Cardiac fibroblast (primary cell): ENCODE measurements at regions not wholly inside any gene's neighbourhood (a gene's known extent, or its start where the extent isn't known, plus 50 kb on each side); places are given as distances from the start of the nearest gene placed in this dataset.

ENCODE experiments used
- DNase-seq, 2 donors: peaks; one replicate each; pipeline versions ENCODE4 v3.0.0 to v3.0.0-alpha.2; 2010; ENCODE audit warnings: low read depth in 2 of 2
- H3K4me3 ChIP-seq, 2 donors: replicated peaks in 1 of 2; 1 replicate in 1 of 2; 2 replicates in 1 of 2; pipeline ENCODE4 v1.5.1; 2011; ENCODE audit warnings: low read depth in 2 of 2, low read length in 2 of 2, mild to moderate bottlenecking in 2 of 2, moderate library complexity in 1 of 2
- CTCF ChIP-seq: IDR thresholded peaks from one replicate; pipeline ENCODE4 v1.5.1; 2011; ENCODE audit warnings: low read depth, mild to moderate bottlenecking, low read length, inconsistent platforms

GRCh38 chr15:47552978-47553608 lies 164.2 kb upstream of the SEMA6D start:
- H3K4me3 ChIP-seq = no peak overlapping the region
- DNase-seq = no peak
- TF ChIP-seq CTCF = no peak

- no peak overlapping the region for H3K4me3 ChIP-seq
- no peak for DNase-seq
- no peak for TF ChIP-seq CTCF
Observed at GRCh38 chr15:47553947-47554346, 163.4 kb upstream of the SEMA6D start.

- no peak for DNase-seq
- H3K4me3 ChIP-seq = no peak overlapping the region
- TF ChIP-seq CTCF = no peak
Observed at GRCh38 chr15:47561102-47561501, 156.2 kb upstream of the SEMA6D start.

GRCh38 chr15:47565949-47566348 lies 151.4 kb upstream of the SEMA6D start:
- H3K4me3 ChIP-seq = no peak overlapping the region
- TF ChIP-seq CTCF = no peak
- no peak for DNase-seq

- TF ChIP-seq CTCF = no peak
- DNase-seq = no peak
- H3K4me3 ChIP-seq = no peak overlapping the region
Observed at GRCh38 chr15:47566610-47567009, 150.7 kb upstream of the SEMA6D start.

GRCh38 chr15:47568030-47568429 lies 149.3 kb upstream of the SEMA6D start:
- no peak for DNase-seq
- H3K4me3 ChIP-seq = no peak overlapping the region
- TF ChIP-seq CTCF = no peak

GRCh38 chr15:47570044-47570443 lies 147.3 kb upstream of the SEMA6D start:
- no peak overlapping the region for H3K4me3 ChIP-seq
- TF ChIP-seq CTCF = no peak
- DNase-seq = no peak
